OCI-LY7 (cell line): ENCODE measurements at regions not wholly inside any gene's neighbourhood (a gene's known extent, or its start where the extent isn't known, plus 50 kb on each side); places are given as distances from the start of the nearest gene placed in this dataset.

Experiments
- BruUV-seq: library from RNA; stranded (reverse); fragments of 400-500 nt; replicated peaks from 2 replicates; lab custom pipeline; 2021; lab: Mats Ljungman, UMichigan
- CTCF ChIA-PET: fragments of 300-600 bp; sonication (Branson Sonifier 250); formaldehyde crosslinking; loops from one replicate; lab custom pipeline; 2022; ENCODE audit warnings: antibody characterized with exemption; ENCODE audit not compliant: unreplicated experiment; lab: Charles Lee
- POLR2A ChIA-PET: fragments of 300-600 bp; sonication (Branson Sonifier 250); formaldehyde crosslinking; loops from one replicate; lab custom pipeline; 2022; ENCODE audit warnings: antibody characterized with exemption; lab: Charles Lee
- DNase-seq: peaks from one replicate; pipeline ENCODE4 v3.0.0-alpha.2; 2015; ENCODE audit warnings: low spot score
- H2AFZ ChIP-seq: fragments of 200-600 bp; sonication (generic), shearing (Covaris generic); 2 replicates; pipeline ENCODE4 v1.6.1; 2014; ENCODE audit warnings: mild to moderate bottlenecking, antibody characterized with exemption, low read length, moderate library complexity
- H3K27ac ChIP-seq: fragments of 200-600 bp; sonication (generic); 2 replicates; pipeline ENCODE4 v1.5.1; 2014; ENCODE audit warnings: mixed run types, low read depth, mild to moderate bottlenecking, moderate library complexity, low read length, inconsistent platforms; ENCODE audit not compliant: poor library complexity, severe bottlenecking
- H3K36me3 ChIP-seq: fragments of 200-600 bp; sonication (generic); 2 replicates; pipeline ENCODE4 v1.6.1; 2014; ENCODE audit warnings: mild to moderate bottlenecking, antibody characterized with exemption, low read length, moderate library complexity, mixed read lengths; ENCODE audit not compliant: insufficient read depth
- H3K4me1 ChIP-seq: fragments of 200-600 bp; sonication (generic); 2 replicates; pipeline ENCODE4 v1.5.1; 2014; ENCODE audit warnings: mild to moderate bottlenecking, low read length; ENCODE audit not compliant: insufficient read depth, poor library complexity, severe bottlenecking
- H3K4me2 ChIP-seq: fragments of 200-600 bp; sonication (generic); 2 replicates; pipeline ENCODE4 v1.6.1; 2014; ENCODE audit warnings: mild to moderate bottlenecking, low read length
- H3K4me3 ChIP-seq: fragments of 200-600 bp; sonication (generic); 2 replicates; pipeline ENCODE4 v1.5.1; 2014; ENCODE audit warnings: mild to moderate bottlenecking, low read depth, low read length; ENCODE audit not compliant: poor library complexity, severe bottlenecking
- H3K79me2 ChIP-seq: fragments of 200-600 bp; sonication (generic); 2 replicates; pipeline ENCODE4 v1.6.1; 2016; ENCODE audit warnings: low read depth, mild to moderate bottlenecking, low read length, moderate library complexity, mixed read lengths; ENCODE audit not compliant: insufficient read depth
- H3K9me2 ChIP-seq: fragments of 200-600 bp; sonication (generic); 2 replicates; pipeline ENCODE4 v1.6.1; 2016; ENCODE audit warnings: mild to moderate bottlenecking, low read length, mixed read lengths; ENCODE audit not compliant: insufficient read depth
- H3K9me3 ChIP-seq: fragments of 200-600 bp; sonication (generic); 2 replicates; pipeline ENCODE4 v1.6.1; 2014; ENCODE audit warnings: mild to moderate bottlenecking, mixed run types, low read length, mixed read lengths
- H4K20me1 ChIP-seq: fragments of 200-600 bp; sonication (generic); 2 replicates; pipeline ENCODE4 v1.6.1; 2014; ENCODE audit warnings: mild to moderate bottlenecking, antibody characterized with exemption, low read length, moderate library complexity, mixed read lengths; ENCODE audit not compliant: insufficient read depth
- CTCF ChIP-seq: fragments of 200-600 bp; sonication (generic); conservative IDR thresholded peaks from 2 replicates; pipeline ENCODE4 v1.5.1; 2014; ENCODE audit warnings: mild to moderate bottlenecking, antibody characterized with exemption, low read length, moderate library complexity, mixed read lengths
- EZH2phosphoT487 ChIP-seq: fragments of 200-600 bp; sonication (generic); IDR thresholded peaks from 2 replicates; pipeline ENCODE4 v1.6.1; 2018; ENCODE audit warnings: low read depth, borderline replicate concordance, mild to moderate bottlenecking, mixed run types, antibody characterized with exemption, low read length, moderate library complexity, mixed read lengths
- intact Hi-C: fragments of 100-400 bp; cut with micrococcal nuclease; formaldehyde crosslinking; loops from one replicate; pipeline ENCODE4 v1.10.0; 2022; ENCODE audit not compliant: unreplicated experiment

DNA sequence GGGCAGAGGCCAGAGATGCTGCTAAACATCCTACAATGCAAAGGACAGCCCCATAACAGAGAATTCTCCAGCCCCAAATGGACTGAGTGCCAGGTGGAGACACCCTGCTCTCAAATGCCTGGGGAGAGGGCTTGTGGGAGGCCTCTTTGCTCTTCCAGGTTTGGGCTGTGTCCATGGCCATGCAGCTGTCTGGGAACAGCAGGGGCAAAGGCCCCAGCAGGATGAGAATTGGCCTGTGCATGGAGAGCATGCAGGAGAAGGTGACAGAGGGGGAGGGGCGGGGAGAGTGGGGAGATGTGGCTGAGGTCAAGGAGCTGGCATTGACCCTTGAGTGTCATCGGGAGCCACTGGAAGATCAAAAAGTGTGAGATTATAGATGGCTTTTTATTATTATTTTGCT, 111.5 kb upstream of the ERCC6L2 start:
- ChIA-PET POLR2A (interaction anchor here (0.5 kb wide), 1 partner anchor 22 kb away, joined by 4 read pairs; no protein-coding TSS in a partner anchor), CTCF (no interaction called here)
- no peak overlapping the region for H2AFZ ChIP-seq
- no peaks in the 10 kb centered on the region for H3K9me2 ChIP-seq
- intact Hi-C loops, result no loop called here
- DNase-seq, result no peak
- no peaks in the 10 kb centered on the region for H3K9me3 ChIP-seq
- no peak overlapping the region for H3K27ac ChIP-seq
- H3K79me2 ChIP-seq, result no peaks in the 10 kb centered on the region
- BruUV-seq, result no TSS peak
- H3K36me3 ChIP-seq, result no peaks in the 10 kb centered on the region
- TF ChIP-seq CTCF (no peak), EZH2phosphoT487 (no peak)
- no peaks in the 10 kb centered on the region for H4K20me1 ChIP-seq
- no peaks in the 10 kb centered on the region for H3K4me1 ChIP-seq
- H3K4me3 ChIP-seq, result no peak overlapping the region
- no peak overlapping the region for H3K4me2 ChIP-seq

DNA sequence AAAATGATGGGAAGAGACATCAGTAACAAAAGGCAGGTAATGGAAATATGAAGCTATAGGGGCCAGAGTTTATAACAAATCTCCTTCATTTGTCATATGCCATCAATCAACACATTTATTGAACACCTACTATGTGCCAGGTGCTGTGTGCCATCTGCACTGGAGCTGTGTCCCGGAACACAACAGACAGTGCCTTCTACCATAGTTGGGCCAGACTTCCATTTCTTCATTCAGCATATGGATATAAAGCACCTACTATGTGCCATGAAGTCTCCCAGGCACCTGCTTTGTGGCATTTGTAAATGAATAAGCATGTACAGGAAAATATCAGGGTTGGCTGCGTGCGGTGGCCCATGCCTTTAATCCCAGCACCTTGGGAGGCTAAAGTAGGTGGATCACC, 112.5 kb upstream of the ERCC6L2 start:
- H3K79me2 ChIP-seq, result no peaks in the 10 kb centered on the region
- no peaks in the 10 kb centered on the region for H3K4me1 ChIP-seq
- H3K9me3 ChIP-seq, result no peaks in the 10 kb centered on the region
- H3K4me3 ChIP-seq, result no peak overlapping the region
- no TSS peak for BruUV-seq
- no peak overlapping the region for H3K27ac ChIP-seq
- POLR2A ChIA-PET, result no interaction called here
- CTCF ChIA-PET, result no interaction called here
- no peak overlapping the region for H3K4me2 ChIP-seq
- no peaks in the 10 kb centered on the region for H4K20me1 ChIP-seq
- no peak for DNase-seq
- TF ChIP-seq CTCF, result no peak
- TF ChIP-seq EZH2phosphoT487, result no peak
- no peaks in the 10 kb centered on the region for H3K36me3 ChIP-seq
- H2AFZ ChIP-seq, result no peak overlapping the region
- intact Hi-C loops, result no loop called here
- H3K9me2 ChIP-seq, result no peaks in the 10 kb centered on the region

DNA sequence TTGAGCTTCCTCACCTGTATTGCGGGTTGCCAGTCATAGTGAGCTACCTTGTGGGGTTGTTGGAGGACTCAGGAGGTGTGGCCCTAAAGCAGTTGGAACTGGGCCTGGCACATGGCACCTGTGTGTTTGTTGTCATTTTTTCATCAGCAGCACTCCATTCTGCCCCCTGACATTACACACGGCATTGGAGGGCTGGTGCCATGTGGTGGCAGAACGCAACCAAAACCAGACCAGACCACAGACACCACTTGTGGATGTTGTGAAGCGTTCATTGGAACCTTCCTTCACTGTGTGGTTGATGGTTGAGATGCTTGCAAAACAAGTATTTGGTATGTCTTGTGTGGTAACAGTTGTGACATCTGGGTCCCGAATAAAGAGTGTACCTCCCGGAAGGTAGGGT, 113.2 kb upstream of the ERCC6L2 start:
- ChIA-PET CTCF (no interaction called here), POLR2A (no interaction called here)
- H3K79me2 ChIP-seq, result no peaks in the 10 kb centered on the region
- intact Hi-C loops, result no loop called here
- no peak overlapping the region for H3K27ac ChIP-seq
- H3K9me3 ChIP-seq, result no peaks in the 10 kb centered on the region
- H2AFZ ChIP-seq, result no peak overlapping the region
- BruUV-seq, result no TSS peak
- H3K4me2 ChIP-seq, result no peak overlapping the region
- no peak overlapping the region for H3K4me3 ChIP-seq
- H3K4me1 ChIP-seq, result no peaks in the 10 kb centered on the region
- no peak for DNase-seq
- H3K36me3 ChIP-seq, result no peaks in the 10 kb centered on the region
- no peaks in the 10 kb centered on the region for H4K20me1 ChIP-seq
- H3K9me2 ChIP-seq, result no peaks in the 10 kb centered on the region
- no peak for TF ChIP-seq EZH2phosphoT487
- no peak for TF ChIP-seq CTCF
